Sigmoid colon (tissue), 6 donors: ENCODE measurements at regions not wholly inside any gene's neighbourhood (a gene's known extent, or its start where the extent isn't known, plus 50 kb on each side); places are given as distances from the start of the nearest gene placed in this dataset.

Experiments used
- DNase-seq: peaks from one replicate; pipeline ENCODE4 v3.0.0-alpha.2; 2019
- H3K27ac ChIP-seq, 4 donors: fragments of 200-600 bp; sonication (generic); one replicate each; pipeline ENCODE4 v1.5.1; 2016 to 2019; ENCODE audit warnings: mild to moderate bottlenecking in 1 of 4
- H3K27me3 ChIP-seq, 3 donors: fragments of 200-600 bp; sonication (generic); one replicate each; pipeline ENCODE4 v1.5.1; 2019; ENCODE audit warnings: mild to moderate bottlenecking in 1 of 3
- H3K36me3 ChIP-seq, 4 donors: fragments of 200-600 bp; sonication (generic); one replicate each; pipeline ENCODE4 v1.5.1; 2016 to 2019
- H3K4me1 ChIP-seq, 4 donors: fragments of 200-600 bp; sonication (generic); one replicate each; pipeline ENCODE4 v1.5.1; 2017 to 2019
- H3K4me3 ChIP-seq, 4 donors: fragments of 200-600 bp; sonication (generic); one replicate each; pipeline ENCODE4 v1.5.1; 2017 to 2019; ENCODE audit warnings: mild to moderate bottlenecking in 2 of 4, moderate library complexity in 1 of 4
- H3K9me3 ChIP-seq, 4 donors: fragments of 200-600 bp in 3 of 4; sonication (generic) in 3 of 4; one replicate each; pipeline versions ENCODE4 v1.5.1 to v1.6.1; 2013 to 2019
- EP300 ChIP-seq, 4 donors: sonication (generic); formaldehyde crosslinking; IDR thresholded peaks; one replicate each; pipeline ENCODE4 v1.6.1; 2017; ENCODE audit warnings: antibody characterized with exemption in 4 of 4
- POLR2A ChIP-seq, 2 donors: fragments of 450-650 bp; IDR thresholded peaks; one replicate each; pipeline ENCODE4 v1.6.1; 2016; ENCODE audit warnings: antibody characterized with exemption in 2 of 2, mild to moderate bottlenecking in 2 of 2, moderate library complexity in 2 of 2
- POLR2AphosphoS5 ChIP-seq, 4 donors: sonication (generic); formaldehyde crosslinking; IDR thresholded peaks; one replicate each; pipeline ENCODE4 v1.6.1; 2017; ENCODE audit warnings: antibody characterized with exemption in 4 of 4
- WGBS, 2 donors: extraction: QIAGEN DNeasy Blood & Tissue Kit; methylation state at CpG; one replicate each; pipeline ENCODE4 v1.1.7; 2013; 5-methylcytosine and 5-hydroxymethylcytosine counted together
- intact Hi-C: fragments of 100-400 bp; cut with DNase I; formaldehyde crosslinking; loops from one replicate; pipeline ENCODE4 v1.15.1; 2023
- TF ChIP-seq, protein P1 (sequence below), 4 experiments: fragments of 450-650 bp in 3 of 4; fragments of 200-600 bp in 1 of 4; IDR thresholded peaks; one replicate each; pipeline ENCODE4 v1.5.1; 2016 to 2019; ENCODE audit warnings: antibody characterized with exemption in 4 of 4, mild to moderate bottlenecking in 3 of 4, moderate library complexity in 2 of 4
- donor health status: healthy with polysubstance abuse.
- donor health status: healthy.

DNA sequence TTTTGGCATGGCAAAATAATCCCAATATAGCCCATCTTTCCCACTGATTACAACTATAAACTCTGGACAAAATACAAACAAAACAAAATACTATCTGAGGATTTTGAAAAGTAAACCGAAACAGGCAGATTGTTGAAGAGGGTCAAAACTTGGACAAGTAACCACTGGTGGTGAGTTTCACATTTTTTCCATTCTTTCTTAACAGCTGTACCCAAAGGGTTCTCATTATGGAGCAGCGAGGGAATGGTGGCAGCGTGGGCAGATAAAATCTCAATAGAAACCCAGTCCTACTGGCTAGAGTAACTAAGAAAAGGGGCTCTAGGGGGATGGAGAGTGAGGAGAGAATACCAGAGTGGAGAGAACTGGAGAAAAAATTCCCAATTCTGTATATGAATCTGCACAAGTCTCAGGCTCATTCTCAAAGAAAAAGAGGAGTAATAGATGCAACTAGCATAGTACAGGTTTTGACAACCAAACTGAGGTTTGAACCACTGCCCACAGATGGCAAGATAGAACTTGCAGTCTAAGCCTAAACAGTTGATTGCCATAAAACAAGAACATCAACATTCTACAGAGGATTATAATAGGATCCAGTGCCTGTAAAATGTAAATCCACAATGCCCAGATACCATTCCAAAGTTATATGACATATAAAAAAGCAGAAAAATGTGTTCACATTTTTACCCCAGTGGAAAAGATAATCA, 284.5 kb downstream of the KCNRG start:
- no peaks in the 10 kb centered on the region for H3K27me3 ChIP-seq
- H3K4me3 ChIP-seq = no peak overlapping the region
- H3K36me3 ChIP-seq = no peaks in the 10 kb centered on the region
- 88 to 92% methylated on average over 3 of the region's 3 CpGs for WGBS, 2 donors
- no peaks in the 10 kb centered on the region for H3K4me1 ChIP-seq
- intact Hi-C loops = no loop called here
- TF ChIP-seq POLR2A (IDR thresholded peaks at IDR 0.05) (no peak), EP300 (IDR thresholded peaks at IDR 0.05) (no peak), POLR2AphosphoS5 (IDR thresholded peaks at IDR 0.05) (no peak)
- TF ChIP-seq, protein P1, sequence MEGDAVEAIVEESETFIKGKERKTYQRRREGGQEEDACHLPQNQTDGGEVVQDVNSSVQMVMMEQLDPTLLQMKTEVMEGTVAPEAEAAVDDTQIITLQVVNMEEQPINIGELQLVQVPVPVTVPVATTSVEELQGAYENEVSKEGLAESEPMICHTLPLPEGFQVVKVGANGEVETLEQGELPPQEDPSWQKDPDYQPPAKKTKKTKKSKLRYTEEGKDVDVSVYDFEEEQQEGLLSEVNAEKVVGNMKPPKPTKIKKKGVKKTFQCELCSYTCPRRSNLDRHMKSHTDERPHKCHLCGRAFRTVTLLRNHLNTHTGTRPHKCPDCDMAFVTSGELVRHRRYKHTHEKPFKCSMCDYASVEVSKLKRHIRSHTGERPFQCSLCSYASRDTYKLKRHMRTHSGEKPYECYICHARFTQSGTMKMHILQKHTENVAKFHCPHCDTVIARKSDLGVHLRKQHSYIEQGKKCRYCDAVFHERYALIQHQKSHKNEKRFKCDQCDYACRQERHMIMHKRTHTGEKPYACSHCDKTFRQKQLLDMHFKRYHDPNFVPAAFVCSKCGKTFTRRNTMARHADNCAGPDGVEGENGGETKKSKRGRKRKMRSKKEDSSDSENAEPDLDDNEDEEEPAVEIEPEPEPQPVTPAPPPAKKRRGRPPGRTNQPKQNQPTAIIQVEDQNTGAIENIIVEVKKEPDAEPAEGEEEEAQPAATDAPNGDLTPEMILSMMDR (IDR thresholded peaks at IDR 0.05) = no peak
- no peaks in the 10 kb centered on the region for H3K9me3 ChIP-seq
- DNase-seq = no peak
- no peak overlapping the region for H3K27ac ChIP-seq

DNA sequence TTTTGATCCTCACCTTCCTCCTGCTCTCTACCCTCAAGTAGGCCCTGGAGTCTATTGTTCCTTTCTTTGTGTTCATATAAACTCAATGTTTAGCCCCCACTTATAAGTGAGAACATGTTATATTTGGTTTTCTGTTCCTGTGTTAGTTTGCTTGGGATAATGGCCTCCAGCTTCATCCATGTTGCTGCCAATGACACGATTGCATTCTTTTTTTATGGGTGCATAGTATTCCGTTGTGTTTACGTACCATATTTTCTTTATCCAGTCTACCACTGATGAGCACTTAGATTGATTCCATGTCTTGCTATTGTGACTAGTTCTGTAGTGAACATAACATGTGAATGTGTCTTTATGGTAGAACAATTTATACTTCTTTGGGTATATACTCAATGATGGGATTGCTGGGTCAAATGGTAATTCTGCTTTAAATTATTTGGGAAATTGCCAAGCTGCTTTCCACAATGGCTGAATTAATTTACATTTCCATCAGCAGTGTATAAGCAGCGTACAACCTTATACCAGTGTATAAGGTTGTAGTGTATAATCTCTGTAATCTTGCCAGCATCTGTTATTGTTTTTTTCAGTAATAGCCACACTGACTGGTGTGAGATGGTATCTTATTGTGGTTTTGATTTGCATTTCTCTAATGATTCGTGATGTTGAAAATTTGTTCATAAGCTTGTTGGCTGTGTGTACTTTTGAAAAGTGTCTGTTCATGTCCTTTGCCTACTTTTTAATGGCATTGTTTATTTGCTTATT, 288.9 kb downstream of the KCNRG start:
- Histone ChIP-seq H3K27ac (no peak overlapping the region), H3K27me3 (no peaks in the 10 kb centered on the region), H3K36me3 (no peaks in the 10 kb centered on the region), H3K9me3 (no peaks in the 10 kb centered on the region), H3K4me1 (peaks cover 0 to under 1% (median 0%) of the 10 kb centered on the region in 4 donors), H3K4me3 (no peak overlapping the region)
- intact Hi-C loops = no loop called here
- TF ChIP-seq POLR2A (IDR thresholded peaks at IDR 0.05) = no peak
- no peak for TF ChIP-seq POLR2AphosphoS5 (IDR thresholded peaks at IDR 0.05)
- TF ChIP-seq, protein P1 (IDR thresholded peaks at IDR 0.05) = no peak
- DNase-seq = no peak
- WGBS, 2 donors = 83 to 84% methylated on average over 5 of the region's 5 CpGs

DNA sequence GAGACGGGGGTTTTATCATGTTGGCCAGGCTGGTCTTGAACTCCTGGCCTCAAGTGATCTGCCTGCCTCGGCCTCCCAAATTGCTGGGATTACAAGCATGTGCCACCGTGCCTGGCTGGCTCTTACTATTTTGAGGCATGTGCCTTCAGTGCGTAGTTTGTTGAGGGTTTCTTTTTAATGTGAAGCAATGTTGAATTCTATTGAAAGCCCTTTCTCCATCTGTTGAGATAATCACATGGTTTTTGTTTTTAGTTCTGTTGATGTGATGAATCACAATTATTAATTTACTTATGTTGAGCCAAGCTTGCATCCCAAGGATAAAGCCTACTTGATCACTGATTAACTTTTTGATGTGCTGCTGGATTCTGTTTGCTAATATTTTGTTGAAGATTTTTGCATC, 290.9 kb downstream of the KCNRG start:
- no peak overlapping the region for H3K27ac ChIP-seq
- H3K4me1 ChIP-seq = peaks cover 0 to 4% (median 2%) of the 10 kb centered on the region in 4 donors
- 85 to 90% methylated on average over 4 of the region's 4 CpGs for WGBS, 2 donors
- DNase-seq = no peak
- H3K27me3 ChIP-seq = no peaks in the 10 kb centered on the region
- intact Hi-C loops = no loop called here
- H3K36me3 ChIP-seq = no peaks in the 10 kb centered on the region
- TF ChIP-seq POLR2AphosphoS5 (IDR thresholded peaks at IDR 0.05) = no peak
- TF ChIP-seq, protein P1 (IDR thresholded peaks at IDR 0.05) = no peak
- no peak for TF ChIP-seq EP300 (IDR thresholded peaks at IDR 0.05)
- TF ChIP-seq POLR2A (IDR thresholded peaks at IDR 0.05) = no peak
- no peaks in the 10 kb centered on the region for H3K9me3 ChIP-seq
- H3K4me3 ChIP-seq = no peak overlapping the region

DNA sequence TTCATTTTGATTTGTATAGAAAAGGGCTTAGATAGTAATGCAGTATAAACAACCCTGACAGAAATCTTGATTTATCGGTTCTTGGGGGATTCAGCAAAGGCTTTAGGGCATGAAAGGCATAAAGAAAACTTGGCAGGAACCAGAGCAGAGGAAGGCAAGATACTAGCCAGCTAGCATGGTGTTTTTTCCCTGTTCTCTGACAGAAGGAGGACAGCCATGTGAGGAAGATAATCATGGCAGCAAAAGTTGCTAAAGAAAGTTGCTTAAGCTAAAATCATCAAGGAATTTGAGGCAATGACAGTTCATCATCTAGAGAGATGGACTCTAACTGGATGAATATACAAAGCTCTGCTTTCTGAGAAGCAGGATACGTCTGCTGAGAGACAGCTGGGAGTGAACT, 294.1 kb downstream of the KCNRG start:
- H3K4me1 ChIP-seq = peaks cover 0 to 4% (median 2%) of the 10 kb centered on the region in 4 donors
- no peaks in the 10 kb centered on the region for H3K27me3 ChIP-seq
- no peaks in the 10 kb centered on the region for H3K9me3 ChIP-seq
- intact Hi-C loops = no loop called here
- H3K36me3 ChIP-seq = no peaks in the 10 kb centered on the region
- TF ChIP-seq POLR2AphosphoS5 (IDR thresholded peaks at IDR 0.05) (no peak), POLR2A (IDR thresholded peaks at IDR 0.05) (no peak), EP300 (IDR thresholded peaks at IDR 0.05) (no peak)
- TF ChIP-seq, protein P1 (IDR thresholded peaks at IDR 0.05) = no peak
- 73 to 86% methylated on average over 2 of the region's 2 CpGs for WGBS, 2 donors
- no peak overlapping the region for H3K27ac ChIP-seq
- no peak for DNase-seq
- H3K4me3 ChIP-seq = no peak overlapping the region
